A549 (cell line): ENCODE measurements at regions not wholly inside any gene's neighbourhood (a gene's known extent, or its start where the extent isn't known, plus 50 kb on each side); places are given as distances from the start of the nearest gene placed in this dataset.

Experiments used
- ATAC-seq, 2 experiments: fragments of 200-7000 bp in 1 of 2; fragments of >200 bp in 1 of 2; cut with Nextera tagmentation in 1 of 2; cut with Tn5 transposase in 1 of 2; 3 replicates each; pipeline versions ENCODE4 v1.8.0 to v1.9.1; 2018 to 2020; ENCODE audit warnings: mild to moderate bottlenecking in 1 of 2, moderate library complexity in 1 of 2
- CTCF ChIA-PET: fragments of 300-600 bp; sonication (Branson Sonifier 250); formaldehyde crosslinking; extraction: SDS; loops from one replicate; lab custom pipeline; 2021; ENCODE audit warnings: antibody characterized with exemption, inconsistent platforms; lab: Yijun Ruan, JAX
- POLR2A ChIA-PET: fragments of 350-600 bp; formaldehyde crosslinking; extraction: SDS; loops from one replicate; lab custom pipeline; 2021; ENCODE audit warnings: antibody characterized with exemption, inconsistent platforms; lab: Yijun Ruan, JAX
- DNase-seq, 2 experiments: peaks; one replicate each; pipeline versions ENCODE4 v3.0.0 to v3.0.0-alpha.2; 2011 to 2016; ENCODE audit warnings: low read depth in 1 of 2, low spot score in 1 of 2
- FAIRE-seq: peaks from 2 replicates; lab custom pipeline; 2011; peaks lifted over from hg19 to GRCh38; lab: Jason Lieb, UNC
- H3K27ac ChIP-seq, 2 experiments: fragments of >200 bp; sonication (Bioruptor Twin); formaldehyde crosslinking; 3 replicates each; pipeline ENCODE4 v1.5.1; 2016 to 2017
- H3K4me1 ChIP-seq: fragments of >200 bp; sonication (Bioruptor Twin); formaldehyde crosslinking; 3 replicates; pipeline ENCODE4 v1.6.1; 2016
- H3K4me2 ChIP-seq: fragments of >200 bp; sonication (Bioruptor Twin); formaldehyde crosslinking; 3 replicates; pipeline ENCODE4 v1.6.1; 2016
- H3K4me3 ChIP-seq: fragments of >200 bp; sonication (Bioruptor Twin); formaldehyde crosslinking; 3 replicates; pipeline ENCODE4 v1.5.1; 2016
- H3K9me3 ChIP-seq: fragments of >200 bp; sonication (Bioruptor Twin); formaldehyde crosslinking; 3 replicates; pipeline ENCODE4 v1.6.1; 2016
- CBX8 ChIP-seq: fragments of 200-600 bp; sonication (generic); IDR thresholded peaks from 2 replicates; pipeline ENCODE4 v1.6.1; 2016
- CEBPB ChIP-seq, 2 experiments: fragments of >200 bp in 1 of 2; sonication (Bioruptor Twin) in 1 of 2; formaldehyde crosslinking in 1 of 2; IDR thresholded peaks; 2 replicates each; pipeline ENCODE4 v1.6.1; 2012 to 2016
- EHMT2 ChIP-seq: fragments of 200-600 bp; sonication (generic); IDR thresholded peaks from 2 replicates; pipeline ENCODE4 v1.6.1; 2016; ENCODE audit warnings: antibody characterized with exemption, low read depth, mild to moderate bottlenecking, moderate library complexity
- FOSB ChIP-seq: fragments of 250-450 bp; sonication (Bioruptor Pico); IDR thresholded peaks from 2 replicates; pipeline ENCODE4 v1.5.0; 2020; ENCODE audit warnings: mild to moderate bottlenecking, moderate library complexity
- FOXS1 ChIP-seq: fragments of 250-450 bp; sonication (Bioruptor Pico); IDR thresholded peaks from 2 replicates; pipeline ENCODE4 v1.5.0; 2020; ENCODE audit warnings: mild to moderate bottlenecking, moderate library complexity
- GATA3 ChIP-seq: IDR thresholded peaks from 2 replicates; pipeline ENCODE4 v1.6.1; 2012; ENCODE audit warnings: borderline replicate concordance
- HOXA7 ChIP-seq: fragments of 250-450 bp; sonication (Bioruptor Pico); IDR thresholded peaks from 2 replicates; pipeline ENCODE4 v1.5.0; 2020; ENCODE audit warnings: mild to moderate bottlenecking, moderate library complexity
- MAFK ChIP-seq: fragments of 450-650 bp; IDR thresholded peaks from 2 replicates; pipeline ENCODE4 v1.6.1; 2014; ENCODE audit not compliant: partially characterized antibody
- NPAS2 ChIP-seq: fragments of 250-450 bp; sonication (Bioruptor Pico); IDR thresholded peaks from 2 replicates; pipeline ENCODE4 v1.8.0; 2022; ENCODE audit warnings: mild to moderate bottlenecking, moderate library complexity, borderline replicate concordance
- NR3C1 ChIP-seq: fragments of >200 bp; sonication (Bioruptor Twin); formaldehyde crosslinking; IDR thresholded peaks from 3 replicates; pipeline ENCODE4 v1.6.1; 2017
- POLR2A ChIP-seq: IDR thresholded peaks from 2 replicates; pipeline ENCODE4 v1.6.1; 2012; ENCODE audit warnings: mild to moderate bottlenecking, low read length
- SMC3 ChIP-seq: fragments of >200 bp; sonication (Bioruptor Twin); formaldehyde crosslinking; IDR thresholded peaks from 3 replicates; pipeline ENCODE4 v1.6.1; 2018; ENCODE audit warnings: inconsistent platforms
- ZNF302 ChIP-seq: fragments of 250-450 bp; sonication (Bioruptor Pico); IDR thresholded peaks from 2 replicates; pipeline ENCODE4 v1.9.0; 2021; ENCODE audit warnings: inconsistent platforms, mild to moderate bottlenecking, moderate library complexity
- WGBS: methylation state at CpG from one replicate; pipeline ENCODE4 v1.1.6; 2017; ENCODE audit errors: missing lambda C conversion rate; 5-methylcytosine and 5-hydroxymethylcytosine counted together
- TF ChIP-seq, protein P1 (sequence below): fragments of >200 bp; sonication (Bioruptor Twin); formaldehyde crosslinking; IDR thresholded peaks from 3 replicates; pipeline ENCODE4 v1.5.1; 2016
- TF ChIP-seq, protein P2 (sequence below): fragments of 250-450 bp; sonication (Bioruptor Pico); IDR thresholded peaks from 2 replicates; pipeline ENCODE4 v1.5.0; 2021; ENCODE audit warnings: mild to moderate bottlenecking, moderate library complexity, borderline replicate concordance
- TF ChIP-seq, protein P3 (sequence below): IDR thresholded peaks from 2 replicates; pipeline ENCODE4 v1.6.1; 2012
- TF ChIP-seq, protein P4 (sequence below): fragments of >200 bp; sonication (Bioruptor Twin); formaldehyde crosslinking; IDR thresholded peaks from 2 replicates; pipeline ENCODE4 v1.6.1; 2016
- TF ChIP-seq, protein P5 (sequence below): IDR thresholded peaks from 2 replicates; pipeline ENCODE4 v1.6.1; 2012; ENCODE audit warnings: low read depth, borderline replicate concordance

DNA sequence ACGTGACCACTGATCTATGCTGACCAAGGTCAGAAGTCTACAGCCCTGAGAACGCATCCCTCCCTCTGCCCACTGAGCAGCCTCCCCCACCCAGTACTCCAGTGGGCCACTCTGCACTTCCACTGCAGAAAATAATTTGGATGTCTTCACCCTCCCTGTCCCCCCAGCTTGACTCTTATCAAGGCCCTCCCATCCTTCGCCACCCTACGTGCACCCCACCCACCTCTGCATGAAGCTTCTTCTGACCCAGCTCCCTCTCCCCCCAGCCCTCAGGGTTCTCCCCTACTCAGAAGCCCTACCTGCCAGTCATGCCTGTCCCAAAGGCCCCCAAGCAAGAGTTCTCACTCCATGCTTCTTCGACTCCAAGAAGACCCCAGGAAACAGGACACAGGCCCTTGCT lies 138.5 kb upstream of the FSTL4 start:
- Histone ChIP-seq H3K9me3 (no peaks in the 10 kb centered on the region), H3K4me3 (no peak overlapping the region), H3K27ac (no peak overlapping the region), H3K4me1 (no peaks in the 10 kb centered on the region), H3K4me2 (no peak overlapping the region)
- ATAC-seq = no peak
- WGBS = 71% methylated on average over 5 of the region's 5 CpGs
- ChIA-PET POLR2A (no interaction called here), CTCF (no interaction called here)
- DNase-seq = no peak
- FAIRE-seq = no peak
- TF ChIP-seq FOXS1 (CRISPR knock-in tag) (no peak), EHMT2 (no peak), FOSB (no peak), HOXA7 (CRISPR knock-in tag) (no peak), ZNF302 (CRISPR knock-in tag) (no peak)
- TF ChIP-seq, protein P1, sequence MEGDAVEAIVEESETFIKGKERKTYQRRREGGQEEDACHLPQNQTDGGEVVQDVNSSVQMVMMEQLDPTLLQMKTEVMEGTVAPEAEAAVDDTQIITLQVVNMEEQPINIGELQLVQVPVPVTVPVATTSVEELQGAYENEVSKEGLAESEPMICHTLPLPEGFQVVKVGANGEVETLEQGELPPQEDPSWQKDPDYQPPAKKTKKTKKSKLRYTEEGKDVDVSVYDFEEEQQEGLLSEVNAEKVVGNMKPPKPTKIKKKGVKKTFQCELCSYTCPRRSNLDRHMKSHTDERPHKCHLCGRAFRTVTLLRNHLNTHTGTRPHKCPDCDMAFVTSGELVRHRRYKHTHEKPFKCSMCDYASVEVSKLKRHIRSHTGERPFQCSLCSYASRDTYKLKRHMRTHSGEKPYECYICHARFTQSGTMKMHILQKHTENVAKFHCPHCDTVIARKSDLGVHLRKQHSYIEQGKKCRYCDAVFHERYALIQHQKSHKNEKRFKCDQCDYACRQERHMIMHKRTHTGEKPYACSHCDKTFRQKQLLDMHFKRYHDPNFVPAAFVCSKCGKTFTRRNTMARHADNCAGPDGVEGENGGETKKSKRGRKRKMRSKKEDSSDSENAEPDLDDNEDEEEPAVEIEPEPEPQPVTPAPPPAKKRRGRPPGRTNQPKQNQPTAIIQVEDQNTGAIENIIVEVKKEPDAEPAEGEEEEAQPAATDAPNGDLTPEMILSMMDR = no peak
- TF ChIP-seq, protein P2, sequence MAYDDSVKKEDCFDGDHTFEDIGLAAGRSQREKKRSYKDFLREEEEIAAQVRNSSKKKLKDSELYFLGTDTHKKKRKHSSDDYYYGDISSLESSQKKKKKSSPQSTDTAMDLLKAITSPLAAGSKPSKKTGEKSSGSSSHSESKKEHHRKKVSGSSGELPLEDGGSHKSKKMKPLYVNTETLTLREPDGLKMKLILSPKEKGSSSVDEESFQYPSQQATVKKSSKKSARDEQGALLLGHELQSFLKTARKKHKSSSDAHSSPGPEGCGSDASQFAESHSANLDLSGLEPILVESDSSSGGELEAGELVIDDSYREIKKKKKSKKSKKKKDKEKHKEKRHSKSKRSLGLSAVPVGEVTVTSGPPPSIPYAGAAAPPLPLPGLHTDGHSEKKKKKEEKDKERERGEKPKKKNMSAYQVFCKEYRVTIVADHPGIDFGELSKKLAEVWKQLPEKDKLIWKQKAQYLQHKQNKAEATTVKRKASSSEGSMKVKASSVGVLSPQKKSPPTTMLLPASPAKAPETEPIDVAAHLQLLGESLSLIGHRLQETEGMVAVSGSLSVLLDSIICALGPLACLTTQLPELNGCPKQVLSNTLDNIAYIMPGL (CRISPR knock-in tag) = no peak

DNA sequence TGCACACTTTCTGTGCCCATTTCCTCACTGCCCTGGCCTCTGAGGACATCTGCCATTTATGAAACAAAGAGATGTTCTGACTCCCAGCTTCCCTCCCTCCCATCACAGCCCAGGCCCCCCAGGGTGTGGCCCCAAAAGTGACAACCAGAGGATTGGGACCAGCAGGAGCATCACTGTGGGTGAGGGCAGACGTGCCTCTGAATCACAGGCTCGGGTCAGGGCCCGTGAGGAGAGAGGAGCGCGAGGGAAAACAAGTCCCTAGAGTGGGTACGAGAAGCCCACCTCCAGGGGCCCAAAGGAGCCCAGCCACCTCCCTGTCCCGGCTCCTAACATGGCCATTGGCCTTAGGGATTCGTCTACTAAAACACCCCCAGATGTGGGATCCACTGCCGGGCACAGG lies 138.0 kb upstream of the FSTL4 start:
- no peaks in the 10 kb centered on the region for H3K4me1 ChIP-seq
- no peak for ATAC-seq
- CTCF ChIA-PET = no interaction called here
- no peak for FAIRE-seq
- WGBS = 88% methylated on average over 9 of the region's 9 CpGs
- no peak for DNase-seq
- no peak overlapping the region for H3K4me2 ChIP-seq
- H3K9me3 ChIP-seq = no peaks in the 10 kb centered on the region
- POLR2A ChIA-PET = no interaction called here
- TF ChIP-seq GATA3 (no peak), ZNF302 (CRISPR knock-in tag) (no peak), CEBPB (IDR thresholded peaks at IDR 0.05) (no peak), POLR2A (no peak), NPAS2 (CRISPR knock-in tag) (no peak), SMC3 (no peak)
- no peak overlapping the region for H3K27ac ChIP-seq
- no peak overlapping the region for H3K4me3 ChIP-seq

DNA sequence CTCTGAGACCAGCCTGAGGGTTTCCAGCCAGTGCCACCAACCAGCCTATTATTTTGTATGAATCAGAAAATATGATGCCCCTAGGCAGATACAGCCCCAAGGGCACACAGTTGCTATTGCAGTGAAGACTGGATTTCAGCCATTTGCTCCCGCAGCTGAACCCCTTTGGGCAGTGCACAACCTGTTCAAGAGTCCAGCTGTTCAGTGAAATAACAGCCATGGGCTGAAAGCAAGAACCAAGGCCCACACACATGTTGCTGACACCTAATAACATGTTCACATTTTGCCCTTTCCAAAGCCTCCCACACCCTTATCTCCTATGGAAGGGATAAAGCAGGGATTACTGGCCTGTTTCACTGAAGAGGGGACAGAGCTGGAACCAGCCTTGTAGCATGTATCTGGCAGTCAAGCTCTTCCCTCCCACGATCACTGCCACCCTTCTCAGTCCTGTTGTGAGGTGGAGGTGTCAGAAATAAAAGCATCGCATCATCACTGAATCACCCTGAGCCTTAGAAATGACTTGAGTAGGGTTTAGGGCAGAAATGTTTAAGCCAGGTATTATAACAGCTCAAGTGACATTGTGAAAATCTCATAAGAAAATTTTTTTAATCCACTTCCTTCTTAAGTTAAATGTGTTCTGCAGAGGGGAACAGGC lies 137.1 kb upstream of the FSTL4 start:
- TF ChIP-seq MAFK (no peak), NR3C1 (no peak), CBX8 (no peak)
- TF ChIP-seq, protein P3, sequence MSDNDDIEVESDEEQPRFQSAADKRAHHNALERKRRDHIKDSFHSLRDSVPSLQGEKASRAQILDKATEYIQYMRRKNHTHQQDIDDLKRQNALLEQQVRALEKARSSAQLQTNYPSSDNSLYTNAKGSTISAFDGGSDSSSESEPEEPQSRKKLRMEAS = no peak
- TF ChIP-seq, protein P4, sequence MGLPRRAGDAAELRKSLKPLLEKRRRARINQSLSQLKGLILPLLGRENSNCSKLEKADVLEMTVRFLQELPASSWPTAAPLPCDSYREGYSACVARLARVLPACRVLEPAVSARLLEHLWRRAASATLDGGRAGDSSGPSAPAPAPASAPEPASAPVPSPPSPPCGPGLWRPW = no peak
- TF ChIP-seq, protein P5, sequence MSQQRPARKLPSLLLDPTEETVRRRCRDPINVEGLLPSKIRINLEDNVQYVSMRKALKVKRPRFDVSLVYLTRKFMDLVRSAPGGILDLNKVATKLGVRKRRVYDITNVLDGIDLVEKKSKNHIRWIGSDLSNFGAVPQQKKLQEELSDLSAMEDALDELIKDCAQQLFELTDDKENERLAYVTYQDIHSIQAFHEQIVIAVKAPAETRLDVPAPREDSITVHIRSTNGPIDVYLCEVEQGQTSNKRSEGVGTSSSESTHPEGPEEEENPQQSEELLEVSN = no peak
- no peaks in the 10 kb centered on the region for H3K4me1 ChIP-seq
- no peak for ATAC-seq
- ChIA-PET CTCF (interaction anchor here (1.2 kb wide), 1 partner anchor 326 kb away, joined by 4 read pairs; no protein-coding TSS in a partner anchor), POLR2A (no interaction called here)
- WGBS = 70% methylated on average over 3 of the region's 3 CpGs
- H3K4me2 ChIP-seq = no peak overlapping the region
- H3K9me3 ChIP-seq = no peaks in the 10 kb centered on the region
- no peak overlapping the region for H3K4me3 ChIP-seq
- FAIRE-seq = no peak
- H3K27ac ChIP-seq = 0 out of 6 replicates have a peak overlapping the region, but pooled peaks of 1 of the 2 experiments have one; percentile 25
- DNase-seq = no peak
